HG03571 (cell line): ENCODE measurements at regions not wholly inside any gene's neighbourhood (a gene's known extent, or its start where the extent isn't known, plus 50 kb on each side); places are given as distances from the start of the nearest gene placed in this dataset.

ENCODE experiments used
- ATAC-seq: cut with Tn5 transposase; IDR thresholded peaks from one replicate; pipeline ENCODE4 v1.9.1; 2021; ENCODE audit not compliant: unreplicated experiment

- ATAC-seq, result no peak
Observed at GRCh38 chr10:128880159-128880725, 586.8 kb upstream of the MGMT start.

- no peak for ATAC-seq
Observed at GRCh38 chr10:128881086-128881485, 586.0 kb upstream of the MGMT start.

- no peak for ATAC-seq
Observed at GRCh38 chr10:128883231-128884032, 583.6 kb upstream of the MGMT start.

- no peak for ATAC-seq
Observed at GRCh38 chr10:128884033-128884425, 583.0 kb upstream of the MGMT start.

DNA sequence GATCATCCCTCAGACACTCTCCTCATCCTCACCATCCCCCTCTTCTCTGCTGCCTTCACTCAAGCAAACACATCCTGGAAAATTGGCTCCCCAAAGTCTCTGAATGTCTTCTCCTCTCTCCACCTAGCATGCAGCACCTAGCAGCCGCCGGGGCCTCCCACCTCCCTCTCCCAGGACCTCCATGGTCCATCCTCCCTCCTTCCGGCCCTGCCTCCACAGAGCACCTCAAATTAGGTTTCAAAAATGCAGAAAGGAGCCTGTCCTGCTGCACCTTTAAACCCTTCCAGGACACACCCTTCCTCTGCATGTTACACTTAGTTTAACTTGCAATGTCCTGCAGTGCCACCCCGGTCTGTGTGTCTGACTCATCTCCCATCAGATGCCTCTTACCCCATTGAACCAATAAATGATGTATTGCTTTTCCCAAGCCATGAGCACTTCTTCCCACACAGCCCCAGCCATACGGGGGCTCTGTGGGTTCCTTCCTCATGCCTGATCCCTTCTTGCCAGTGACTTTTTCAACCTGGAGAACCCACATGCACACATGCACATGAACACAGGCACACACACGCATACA is 582.5 kb upstream of the MGMT start:
- ATAC-seq, result no peak

DNA sequence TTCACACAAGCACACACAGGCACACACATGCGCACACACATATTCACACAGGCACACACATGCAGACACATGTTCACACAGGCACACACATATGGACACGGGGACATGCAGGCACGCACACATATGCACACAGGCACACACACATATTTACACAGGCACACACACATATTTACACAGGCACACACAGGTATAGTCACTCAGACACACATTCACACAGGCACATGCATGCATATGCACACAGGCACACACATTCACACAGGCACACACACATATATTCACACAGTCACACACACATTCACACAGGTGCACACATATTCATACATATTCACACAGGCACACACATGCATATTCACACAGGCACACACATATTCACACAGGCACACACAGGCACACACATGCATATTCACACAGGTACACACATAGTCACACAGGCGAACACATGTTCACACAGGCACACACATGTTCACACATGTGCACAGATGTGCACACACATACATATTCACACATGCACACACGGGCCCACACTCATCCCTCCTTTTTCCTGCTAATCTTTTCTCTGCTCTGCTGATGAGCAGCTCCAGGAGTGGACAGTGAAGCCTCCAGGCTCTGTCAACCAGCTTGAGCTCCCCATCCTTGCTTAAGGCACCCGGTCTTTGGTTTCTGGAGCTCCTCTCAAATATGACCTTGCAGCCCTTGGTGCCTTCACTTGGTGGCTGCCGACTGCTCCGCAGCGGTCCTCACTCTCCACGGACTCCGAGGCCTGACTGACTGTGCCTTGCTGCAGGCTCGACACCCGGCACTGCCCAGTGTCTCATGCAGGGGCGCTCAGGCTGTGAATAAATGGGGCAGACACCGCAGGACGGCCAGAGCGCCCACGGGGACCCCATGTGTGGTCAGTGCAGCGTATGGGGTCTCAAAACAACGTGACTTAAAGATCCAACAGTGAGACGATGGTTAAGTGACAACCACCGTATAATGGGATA is 581.2 kb upstream of the MGMT start:
- no peak for ATAC-seq

- ATAC-seq, result no peak
Observed at GRCh38 chr10:128887856-128888255, 579.2 kb upstream of the MGMT start.

DNA sequence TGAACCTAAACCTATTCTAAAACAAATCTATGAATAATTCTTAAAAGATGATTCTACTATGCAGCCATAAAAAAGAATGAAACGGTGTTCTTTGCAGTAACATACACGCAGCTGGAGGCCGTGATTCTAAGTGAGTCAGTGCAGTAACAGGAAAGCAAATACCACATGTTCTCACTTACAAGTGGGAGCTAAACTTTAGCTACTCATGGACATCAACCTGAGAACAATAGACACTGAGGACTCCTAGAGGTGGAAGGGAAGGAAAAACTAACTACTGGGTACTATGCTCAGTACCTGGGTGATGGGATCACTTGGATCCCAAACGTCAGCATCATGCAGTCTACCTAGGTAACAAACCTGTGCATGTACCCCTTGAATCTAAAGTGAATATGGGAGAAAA is 575.0 kb upstream of the MGMT start:
- no peak for ATAC-seq

DNA sequence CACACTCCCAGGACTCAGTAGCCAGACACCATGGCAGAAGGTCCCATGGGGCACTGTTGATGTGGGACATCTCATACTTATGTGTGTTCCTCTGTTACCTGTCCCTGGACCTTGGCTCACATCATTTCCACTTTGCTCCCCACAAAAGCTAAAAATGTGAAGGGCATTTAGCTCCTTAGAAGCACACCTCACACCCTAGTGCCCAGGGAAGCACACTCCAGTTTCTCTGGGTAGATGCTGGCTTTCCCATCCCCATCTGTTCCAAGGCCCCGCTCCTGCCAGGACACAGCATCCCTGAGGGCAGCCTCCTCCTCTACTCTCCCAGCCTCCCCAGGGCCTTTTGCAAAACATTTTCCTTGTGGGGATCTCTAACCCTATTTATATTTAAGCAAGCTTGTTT is 572.4 kb upstream of the MGMT start:
- ATAC-seq, result no peak

- no peak for ATAC-seq
Observed at GRCh38 chr10:128895473-128895872, 571.6 kb upstream of the MGMT start.

DNA sequence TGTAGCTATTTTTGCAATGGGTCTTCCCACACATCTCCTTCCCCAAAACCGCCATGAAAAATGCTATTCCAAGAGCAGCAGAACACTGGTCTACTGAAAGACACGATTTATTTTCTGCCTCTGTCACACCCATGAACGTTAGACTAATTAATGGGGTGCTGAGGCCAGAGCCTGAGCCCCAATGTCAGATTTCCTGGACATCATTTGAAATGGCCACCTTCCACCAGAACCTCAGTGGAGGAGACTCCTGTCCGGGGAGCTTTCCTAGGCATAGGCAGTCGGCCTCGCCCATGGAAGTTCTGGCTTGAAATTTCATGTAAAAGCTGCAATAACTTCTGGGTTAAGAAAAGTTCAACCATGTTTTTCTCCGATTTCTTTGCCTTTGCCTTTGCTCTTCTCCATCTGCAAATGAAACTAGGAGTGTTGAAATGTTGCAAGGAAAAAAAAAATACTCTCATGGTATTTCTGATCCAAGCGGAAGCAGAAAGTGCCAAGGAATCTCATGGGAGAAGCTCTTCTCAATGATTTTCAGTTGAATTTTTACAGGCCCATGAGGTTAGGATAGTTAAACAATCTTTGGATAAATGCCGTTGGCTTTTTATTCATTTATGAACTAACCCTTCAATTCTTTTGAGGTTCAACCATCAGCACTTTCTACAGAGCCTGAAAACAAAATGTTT is 570.8 kb upstream of the MGMT start:
- ATAC-seq, result no peak

DNA sequence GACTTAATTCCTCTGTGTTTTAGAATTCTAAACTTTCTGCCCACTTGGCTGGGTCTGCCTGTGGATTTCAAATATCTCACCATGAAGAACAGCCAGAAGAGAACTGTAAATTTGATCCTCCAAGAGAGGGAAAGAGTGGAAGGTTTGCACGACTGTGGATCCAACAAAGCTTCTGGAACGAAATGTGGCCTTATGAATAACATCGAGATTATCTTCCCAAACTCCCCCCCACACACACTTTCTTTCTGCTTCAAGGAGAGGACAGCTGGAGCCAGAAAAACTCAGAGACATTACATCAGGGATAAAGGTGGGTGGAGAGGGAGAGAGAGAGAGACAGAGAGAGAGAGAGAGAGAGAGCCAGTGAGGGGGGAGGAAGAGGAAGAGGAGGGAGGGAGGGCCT is 570.1 kb upstream of the MGMT start:
- no peak for ATAC-seq

GRCh38 chr10:128897401-128898129 is 569.5 kb upstream of the MGMT start:
- ATAC-seq, result no peak

DNA sequence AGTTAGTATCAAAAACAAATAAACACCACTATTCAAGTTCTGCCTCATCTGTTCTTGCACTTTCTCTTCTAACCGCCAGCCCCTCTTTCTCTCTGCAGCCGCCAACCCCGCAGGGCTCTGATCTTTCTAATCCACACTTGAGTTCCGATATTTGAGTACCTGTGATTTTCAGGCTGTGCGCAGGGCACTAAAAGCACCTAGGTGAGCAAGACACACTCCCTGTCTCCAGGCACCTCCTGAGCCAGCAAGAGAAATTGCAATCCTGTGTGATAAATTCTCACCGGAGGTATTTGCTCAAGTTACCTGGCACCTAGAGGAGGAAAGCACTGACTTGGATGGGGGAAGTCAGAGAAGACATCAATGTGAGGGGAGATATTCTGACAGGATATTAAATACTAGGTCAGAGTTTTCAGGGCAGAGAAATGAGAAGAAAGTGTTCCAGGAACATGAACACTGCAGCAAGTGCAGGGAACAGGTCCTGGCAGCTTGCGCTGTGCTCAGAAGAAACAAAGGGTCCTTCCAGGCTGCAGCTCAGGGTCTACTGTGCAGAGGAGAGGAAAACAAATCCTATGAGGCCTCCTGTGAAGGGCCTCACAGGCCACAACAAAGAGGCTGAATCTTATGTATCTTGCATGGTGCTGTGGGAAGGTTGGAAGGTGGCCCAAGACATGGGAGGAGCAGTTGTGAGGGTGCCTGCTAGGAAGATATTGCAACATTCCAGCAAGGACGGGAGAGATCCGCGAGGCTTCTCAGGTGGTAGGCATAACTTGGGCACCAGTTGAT is 568.7 kb upstream of the MGMT start:
- no peak for ATAC-seq

DNA sequence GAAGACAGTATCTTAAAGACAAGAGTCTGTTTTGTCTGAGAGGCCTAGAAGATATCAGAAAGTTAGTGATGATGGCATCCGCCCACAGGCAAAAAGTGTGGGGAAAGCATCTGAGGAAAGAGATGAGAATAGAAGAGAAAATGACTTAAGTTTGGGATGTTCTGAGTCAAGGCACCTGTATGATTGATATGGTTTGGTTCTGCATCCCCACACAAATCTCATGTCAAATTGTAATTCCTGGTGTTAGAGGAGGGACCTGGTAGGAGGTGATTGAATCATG is 568.2 kb upstream of the MGMT start:
- ATAC-seq, result no peak

GRCh38 chr10:128900456-128900855 is 566.6 kb upstream of the MGMT start:
- ATAC-seq, result no peak

DNA sequence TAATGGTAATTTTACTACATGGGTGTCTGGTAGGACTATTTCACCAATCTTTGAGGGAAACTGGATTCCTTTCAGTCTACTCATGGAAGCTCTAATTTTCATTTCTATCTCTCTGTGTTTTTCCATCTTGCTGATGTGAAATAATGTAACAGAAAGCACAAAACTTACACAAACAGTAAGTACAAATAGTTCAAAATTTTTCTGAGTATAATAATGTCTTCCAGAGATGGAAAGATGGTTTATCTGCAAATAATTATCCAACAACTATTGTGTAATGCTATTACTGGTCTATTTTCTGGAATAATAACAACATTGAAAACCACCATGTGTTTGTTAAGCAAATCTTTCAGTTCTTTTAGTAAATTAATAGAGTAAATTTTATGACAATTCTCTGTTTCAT is 565.8 kb upstream of the MGMT start:
- no peak for ATAC-seq

DNA sequence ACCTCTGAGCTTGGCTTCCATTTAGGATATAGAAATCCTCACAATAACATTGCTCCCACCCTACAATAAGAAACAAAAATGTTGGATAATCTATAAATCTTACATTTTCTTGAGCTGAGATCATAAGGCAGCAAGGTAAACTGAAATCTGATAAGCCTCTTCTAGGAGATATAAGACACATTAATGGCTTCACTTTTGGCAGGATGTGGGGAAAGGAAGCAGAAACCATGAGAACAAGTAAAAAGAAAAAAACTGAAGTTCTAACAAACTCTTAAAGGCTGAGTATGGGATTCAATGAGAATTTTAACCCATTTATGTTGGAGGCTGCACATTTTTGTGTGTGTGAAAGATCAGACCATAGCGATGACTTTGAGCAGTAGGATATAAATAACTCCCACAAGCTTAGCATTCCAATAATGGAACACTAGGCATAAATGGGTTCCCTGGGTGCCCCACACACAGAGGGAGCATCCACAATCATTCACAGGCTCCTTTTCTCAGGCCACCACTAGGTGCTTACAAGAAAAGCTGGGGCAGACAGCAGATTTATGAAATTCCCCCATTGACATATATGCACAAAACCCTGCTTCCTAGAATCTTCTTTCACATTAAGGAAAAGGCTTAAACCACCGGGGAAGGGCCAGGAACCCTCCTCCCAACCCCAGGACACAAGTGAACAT is 564.9 kb upstream of the MGMT start:
- ATAC-seq, result no peak
